ENCODE measurements at regions not wholly inside any gene's neighbourhood (a gene's known extent, or its start where the extent isn't known, plus 50 kb on each side); places are given as distances from the start of the nearest gene placed in this dataset.

DNA sequence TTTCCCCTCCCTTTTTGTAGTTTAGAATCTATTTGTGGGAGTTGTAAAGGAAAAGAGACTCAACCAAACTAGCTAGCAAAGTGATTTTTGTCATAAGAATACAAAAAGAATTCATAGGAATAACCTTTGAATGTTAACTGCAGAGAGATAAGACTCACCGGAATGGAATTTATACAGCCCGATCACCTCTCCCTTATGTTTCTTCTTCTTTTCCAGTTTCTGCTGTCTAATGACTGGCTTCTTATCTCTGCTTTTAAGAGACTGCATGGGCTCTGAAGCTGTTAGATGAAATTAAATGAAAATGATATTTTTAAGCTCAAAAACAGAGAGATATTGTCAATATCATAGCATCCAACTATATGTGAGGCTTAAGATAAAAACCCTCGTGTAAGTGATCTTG is 1095.9 kb downstream of the REEP3 start:
- Mint-ChIP-seq H3K9me3 (no peaks in the 10 kb centered on the region), H3K36me3 (ENCODE audit: low read depth) (no peaks in the 10 kb centered on the region), H3K4me3 (no peak overlapping the region), H3K27ac (no peak overlapping the region), H3K4me1 (no peaks in the 10 kb centered on the region), H3K27me3 (ENCODE audit: insufficient read depth, low read depth, poor library complexity) (peaks cover 2% of the 10 kb centered on the region)
- ATAC-seq: no peak
- DNase-seq (ENCODE audit: low spot score): no peak
- H3K4me1 ChIP-seq (ENCODE audit: insufficient read depth): no peaks in the 10 kb centered on the region
- H3K9me2 ChIP-seq (ENCODE audit: insufficient read depth): no peaks in the 10 kb centered on the region
- H3K36me3 ChIP-seq (ENCODE audit: insufficient read depth): no peaks in the 10 kb centered on the region
- H4K20me1 ChIP-seq (replicated peaks; ENCODE audit: insufficient read depth): no peaks in the 10 kb centered on the region
- no peak overlapping the region for H3K4me2 ChIP-seq
- H2AFZ ChIP-seq: no peak overlapping the region
- H3K27ac ChIP-seq (ENCODE audit: low read depth): no peak overlapping the region
- no peak for TF ChIP-seq EZH2phosphoT487 (IDR thresholded peaks at IDR 0.05; ENCODE audit: unreplicated experiment)
- no peak for TF ChIP-seq CREB1 (CRISPR knock-in tag; IDR thresholded peaks at IDR 0.05; ENCODE audit: low read depth)
- TF ChIP-seq, protein P1, sequence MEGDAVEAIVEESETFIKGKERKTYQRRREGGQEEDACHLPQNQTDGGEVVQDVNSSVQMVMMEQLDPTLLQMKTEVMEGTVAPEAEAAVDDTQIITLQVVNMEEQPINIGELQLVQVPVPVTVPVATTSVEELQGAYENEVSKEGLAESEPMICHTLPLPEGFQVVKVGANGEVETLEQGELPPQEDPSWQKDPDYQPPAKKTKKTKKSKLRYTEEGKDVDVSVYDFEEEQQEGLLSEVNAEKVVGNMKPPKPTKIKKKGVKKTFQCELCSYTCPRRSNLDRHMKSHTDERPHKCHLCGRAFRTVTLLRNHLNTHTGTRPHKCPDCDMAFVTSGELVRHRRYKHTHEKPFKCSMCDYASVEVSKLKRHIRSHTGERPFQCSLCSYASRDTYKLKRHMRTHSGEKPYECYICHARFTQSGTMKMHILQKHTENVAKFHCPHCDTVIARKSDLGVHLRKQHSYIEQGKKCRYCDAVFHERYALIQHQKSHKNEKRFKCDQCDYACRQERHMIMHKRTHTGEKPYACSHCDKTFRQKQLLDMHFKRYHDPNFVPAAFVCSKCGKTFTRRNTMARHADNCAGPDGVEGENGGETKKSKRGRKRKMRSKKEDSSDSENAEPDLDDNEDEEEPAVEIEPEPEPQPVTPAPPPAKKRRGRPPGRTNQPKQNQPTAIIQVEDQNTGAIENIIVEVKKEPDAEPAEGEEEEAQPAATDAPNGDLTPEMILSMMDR (conservative IDR thresholded peaks at IDR 0.05; ENCODE audit: low read depth in 2 of 2): no peak
- TF ChIP-seq JUNB (IDR thresholded peaks at IDR 0.05; ENCODE audit: unreplicated experiment): no peak
- TF ChIP-seq ZNF114 (CRISPR knock-in tag; IDR thresholded peaks at IDR 0.05): no peak
- no peak for TF ChIP-seq POLR2AphosphoS5 (IDR thresholded peaks at IDR 0.05; ENCODE audit: low read depth)
- TF ChIP-seq, protein P2, sequence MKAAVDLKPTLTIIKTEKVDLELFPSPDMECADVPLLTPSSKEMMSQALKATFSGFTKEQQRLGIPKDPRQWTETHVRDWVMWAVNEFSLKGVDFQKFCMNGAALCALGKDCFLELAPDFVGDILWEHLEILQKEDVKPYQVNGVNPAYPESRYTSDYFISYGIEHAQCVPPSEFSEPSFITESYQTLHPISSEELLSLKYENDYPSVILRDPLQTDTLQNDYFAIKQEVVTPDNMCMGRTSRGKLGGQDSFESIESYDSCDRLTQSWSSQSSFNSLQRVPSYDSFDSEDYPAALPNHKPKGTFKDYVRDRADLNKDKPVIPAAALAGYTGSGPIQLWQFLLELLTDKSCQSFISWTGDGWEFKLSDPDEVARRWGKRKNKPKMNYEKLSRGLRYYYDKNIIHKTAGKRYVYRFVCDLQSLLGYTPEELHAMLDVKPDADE (IDR thresholded peaks at IDR 0.05): no peak
- TF ChIP-seq NANOG (IDR thresholded peaks at IDR 0.05; ENCODE audit: borderline replicate concordance): no peak
- no peak for TF ChIP-seq EZH2 (IDR thresholded peaks at IDR 0.05; ENCODE audit: low read depth, unreplicated experiment)
- TF ChIP-seq, protein P3, sequence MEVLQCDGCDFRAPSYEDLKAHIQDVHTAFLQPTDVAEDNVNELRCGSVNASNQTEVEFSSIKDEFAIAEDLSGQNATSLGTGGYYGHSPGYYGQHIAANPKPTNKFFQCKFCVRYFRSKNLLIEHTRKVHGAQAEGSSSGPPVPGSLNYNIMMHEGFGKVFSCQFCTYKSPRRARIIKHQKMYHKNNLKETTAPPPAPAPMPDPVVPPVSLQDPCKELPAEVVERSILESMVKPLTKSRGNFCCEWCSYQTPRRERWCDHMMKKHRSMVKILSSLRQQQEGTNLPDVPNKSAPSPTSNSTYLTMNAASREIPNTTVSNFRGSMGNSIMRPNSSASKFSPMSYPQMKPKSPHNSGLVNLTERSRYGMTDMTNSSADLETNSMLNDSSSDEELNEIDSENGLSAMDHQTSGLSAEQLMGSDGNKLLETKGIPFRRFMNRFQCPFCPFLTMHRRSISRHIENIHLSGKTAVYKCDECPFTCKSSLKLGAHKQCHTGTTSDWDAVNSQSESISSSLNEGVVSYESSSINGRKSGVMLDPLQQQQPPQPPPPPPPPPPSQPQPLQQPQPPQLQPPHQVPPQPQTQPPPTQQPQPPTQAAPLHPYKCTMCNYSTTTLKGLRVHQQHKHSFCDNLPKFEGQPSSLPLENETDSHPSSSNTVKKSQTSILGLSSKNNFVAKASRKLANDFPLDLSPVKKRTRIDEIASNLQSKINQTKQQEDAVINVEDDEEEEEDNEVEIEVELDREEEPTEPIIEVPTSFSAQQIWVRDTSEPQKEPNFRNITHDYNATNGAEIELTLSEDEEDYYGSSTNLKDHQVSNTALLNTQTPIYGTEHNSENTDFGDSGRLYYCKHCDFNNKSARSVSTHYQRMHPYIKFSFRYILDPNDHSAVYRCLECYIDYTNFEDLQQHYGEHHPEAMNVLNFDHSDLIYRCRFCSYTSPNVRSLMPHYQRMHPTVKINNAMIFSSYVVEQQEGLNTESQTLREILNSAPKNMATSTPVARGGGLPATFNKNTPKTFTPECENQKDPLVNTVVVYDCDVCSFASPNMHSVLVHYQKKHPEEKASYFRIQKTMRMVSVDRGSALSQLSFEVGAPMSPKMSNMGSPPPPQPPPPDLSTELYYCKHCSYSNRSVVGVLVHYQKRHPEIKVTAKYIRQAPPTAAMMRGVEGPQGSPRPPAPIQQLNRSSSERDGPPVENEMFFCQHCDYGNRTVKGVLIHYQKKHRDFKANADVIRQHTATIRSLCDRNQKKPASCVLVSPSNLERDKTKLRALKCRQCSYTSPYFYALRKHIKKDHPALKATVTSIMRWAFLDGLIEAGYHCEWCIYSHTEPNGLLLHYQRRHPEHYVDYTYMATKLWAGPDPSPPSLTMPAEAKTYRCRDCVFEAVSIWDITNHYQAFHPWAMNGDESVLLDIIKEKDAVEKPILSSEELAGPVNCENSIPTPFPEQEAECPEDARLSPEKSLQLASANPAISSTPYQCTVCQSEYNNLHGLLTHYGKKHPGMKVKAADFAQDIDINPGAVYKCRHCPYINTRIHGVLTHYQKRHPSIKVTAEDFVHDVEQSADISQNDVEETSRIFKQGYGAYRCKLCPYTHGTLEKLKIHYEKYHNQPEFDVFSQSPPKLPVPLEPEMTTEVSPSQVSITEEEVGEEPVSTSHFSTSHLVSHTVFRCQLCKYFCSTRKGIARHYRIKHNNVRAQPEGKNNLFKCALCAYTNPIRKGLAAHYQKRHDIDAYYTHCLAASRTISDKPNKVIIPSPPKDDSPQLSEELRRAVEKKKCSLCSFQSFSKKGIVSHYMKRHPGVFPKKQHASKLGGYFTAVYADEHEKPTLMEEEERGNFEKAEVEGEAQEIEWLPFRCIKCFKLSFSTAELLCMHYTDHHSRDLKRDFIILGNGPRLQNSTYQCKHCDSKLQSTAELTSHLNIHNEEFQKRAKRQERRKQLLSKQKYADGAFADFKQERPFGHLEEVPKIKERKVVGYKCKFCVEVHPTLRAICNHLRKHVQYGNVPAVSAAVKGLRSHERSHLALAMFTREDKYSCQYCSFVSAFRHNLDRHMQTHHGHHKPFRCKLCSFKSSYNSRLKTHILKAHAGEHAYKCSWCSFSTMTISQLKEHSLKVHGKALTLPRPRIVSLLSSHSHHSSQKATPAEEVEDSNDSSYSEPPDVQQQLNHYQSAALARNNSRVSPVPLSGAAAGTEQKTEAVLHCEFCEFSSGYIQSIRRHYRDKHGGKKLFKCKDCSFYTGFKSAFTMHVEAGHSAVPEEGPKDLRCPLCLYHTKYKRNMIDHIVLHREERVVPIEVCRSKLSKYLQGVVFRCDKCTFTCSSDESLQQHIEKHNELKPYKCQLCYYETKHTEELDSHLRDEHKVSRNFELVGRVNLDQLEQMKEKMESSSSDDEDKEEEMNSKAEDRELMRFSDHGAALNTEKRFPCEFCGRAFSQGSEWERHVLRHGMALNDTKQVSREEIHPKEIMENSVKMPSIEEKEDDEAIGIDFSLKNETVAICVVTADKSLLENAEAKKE (CRISPR knock-in tag; IDR thresholded peaks at IDR 0.05): no peak
- no peak overlapping the region for H3K4me3 ChIP-seq
- H3K27me3 ChIP-seq (ENCODE audit: insufficient read depth): no peaks in the 10 kb centered on the region
- no peaks in the 10 kb centered on the region for H3K79me2 ChIP-seq (replicated peaks; ENCODE audit: insufficient read depth)
- no peaks in the 10 kb centered on the region for H3F3A ChIP-seq (replicated peaks; ENCODE audit: low read depth)
